Effector memory CD4-positive, alpha-beta T cell (primary cell): ENCODE measurements at regions not wholly inside any gene's neighbourhood (a gene's known extent, or its start where the extent isn't known, plus 50 kb on each side); places are given as distances from the start of the nearest gene placed in this dataset.

Experiments
- DNase-seq, 3 donors: peaks; one replicate each; pipeline ENCODE4 v3.0.0-alpha.2; 2020
- H3K27ac ChIP-seq: 2 replicates; pipeline ENCODE4 v1.7.0; 2013; ENCODE audit warnings: mild to moderate bottlenecking, low read length, moderate library complexity; ENCODE audit not compliant: insufficient read depth, poor library complexity, severe bottlenecking
- H3K27me3 ChIP-seq: replicated peaks from 2 replicates; pipeline ENCODE4 v1.7.0; 2013; ENCODE audit warnings: mild to moderate bottlenecking, low read length; ENCODE audit not compliant: insufficient read depth, control insufficient read depth, poor library complexity, severe bottlenecking
- H3K36me3 ChIP-seq: 2 replicates; pipeline ENCODE4 v1.7.0; 2013; ENCODE audit warnings: mild to moderate bottlenecking, low read length, moderate library complexity; ENCODE audit not compliant: control insufficient read depth, insufficient read depth
- H3K4me1 ChIP-seq: 2 replicates; pipeline ENCODE4 v1.7.0; 2013; ENCODE audit warnings: low read length, mild to moderate bottlenecking; ENCODE audit not compliant: control insufficient read depth, insufficient read depth, poor library complexity, severe bottlenecking
- H3K4me3 ChIP-seq: 2 replicates; pipeline ENCODE4 v1.7.0; 2013; ENCODE audit warnings: low read length, low read depth, mild to moderate bottlenecking; ENCODE audit not compliant: insufficient read depth, poor library complexity, severe bottlenecking
- H3K9me3 ChIP-seq: 2 replicates; pipeline ENCODE4 v1.7.0; 2013; ENCODE audit warnings: mild to moderate bottlenecking, low read length, moderate library complexity; ENCODE audit not compliant: control insufficient read depth

DNA sequence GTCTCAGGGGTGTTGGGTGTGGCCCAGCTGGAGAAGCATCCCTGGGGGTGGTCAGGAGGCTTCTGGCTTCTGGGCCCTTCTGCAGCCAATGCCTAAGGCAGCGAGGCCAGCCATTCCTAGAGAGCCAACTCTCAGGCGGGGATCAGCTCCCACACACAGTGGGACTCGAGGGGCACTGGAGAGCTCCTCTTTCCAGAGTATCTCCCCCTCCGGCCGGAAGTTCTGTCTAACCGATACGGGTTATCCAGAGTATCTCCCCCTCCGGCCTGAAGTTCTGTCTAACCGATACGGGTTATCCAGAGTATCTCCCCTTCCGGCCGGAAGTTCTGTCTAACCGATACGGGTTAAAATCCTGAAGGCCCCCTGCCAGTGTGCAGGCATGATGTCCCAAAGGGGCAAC, 71.2 kb upstream of the B3GAT1 start:
- H3K27me3 ChIP-seq, result no peaks in the 10 kb centered on the region

GRCh38 chr11:134482865-134483264, 70.8 kb upstream of the B3GAT1 start:
- H3K4me1 ChIP-seq, result no peaks in the 10 kb centered on the region
- H3K9me3 ChIP-seq, result no peaks in the 10 kb centered on the region
- H3K36me3 ChIP-seq, result no peaks in the 10 kb centered on the region
- H3K27me3 ChIP-seq, result no peaks in the 10 kb centered on the region
- no peak overlapping the region for H3K4me3 ChIP-seq
- H3K27ac ChIP-seq, result no peak overlapping the region
- DNase-seq, result no peak

More for the DNA sequence above, 71.2 kb upstream of the B3GAT1 start:
- H3K27ac ChIP-seq, result no peak overlapping the region
- no peaks in the 10 kb centered on the region for H3K9me3 ChIP-seq
- no peaks in the 10 kb centered on the region for H3K4me1 ChIP-seq
- H3K4me3 ChIP-seq, result no peak overlapping the region
- no peak for DNase-seq
- H3K36me3 ChIP-seq, result no peaks in the 10 kb centered on the region

GRCh38 chr11:134481933-134482527, 70.0 kb upstream of the B3GAT1 start:
- DNase-seq, result no peak
- Histone ChIP-seq H3K4me3 (no peak overlapping the region), H3K4me1 (no peaks in the 10 kb centered on the region), H3K36me3 (no peaks in the 10 kb centered on the region), H3K27me3 (no peaks in the 10 kb centered on the region), H3K27ac (no peak overlapping the region), H3K9me3 (no peaks in the 10 kb centered on the region)

DNA sequence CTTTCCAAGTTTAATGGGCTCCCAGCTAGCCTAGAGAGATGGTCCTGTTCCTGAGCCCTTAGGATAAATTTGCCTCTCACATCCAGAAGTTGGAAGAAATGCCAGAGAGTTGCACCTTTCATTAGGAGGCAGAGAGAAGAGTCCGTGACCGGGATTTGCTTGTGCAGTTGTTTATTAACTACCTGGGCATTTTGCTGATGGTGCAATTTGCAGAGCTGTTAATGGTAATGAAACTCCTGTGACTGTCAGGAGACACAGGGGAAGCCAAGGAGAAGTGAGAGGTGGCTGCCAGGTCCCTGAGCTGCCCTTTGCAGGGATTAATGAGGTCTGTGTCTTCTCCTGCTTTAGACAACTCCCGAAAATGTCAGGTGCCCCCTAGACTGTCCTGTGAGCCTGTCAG, 69.1 kb upstream of the B3GAT1 start:
- no peaks in the 10 kb centered on the region for H3K9me3 ChIP-seq

DNA sequence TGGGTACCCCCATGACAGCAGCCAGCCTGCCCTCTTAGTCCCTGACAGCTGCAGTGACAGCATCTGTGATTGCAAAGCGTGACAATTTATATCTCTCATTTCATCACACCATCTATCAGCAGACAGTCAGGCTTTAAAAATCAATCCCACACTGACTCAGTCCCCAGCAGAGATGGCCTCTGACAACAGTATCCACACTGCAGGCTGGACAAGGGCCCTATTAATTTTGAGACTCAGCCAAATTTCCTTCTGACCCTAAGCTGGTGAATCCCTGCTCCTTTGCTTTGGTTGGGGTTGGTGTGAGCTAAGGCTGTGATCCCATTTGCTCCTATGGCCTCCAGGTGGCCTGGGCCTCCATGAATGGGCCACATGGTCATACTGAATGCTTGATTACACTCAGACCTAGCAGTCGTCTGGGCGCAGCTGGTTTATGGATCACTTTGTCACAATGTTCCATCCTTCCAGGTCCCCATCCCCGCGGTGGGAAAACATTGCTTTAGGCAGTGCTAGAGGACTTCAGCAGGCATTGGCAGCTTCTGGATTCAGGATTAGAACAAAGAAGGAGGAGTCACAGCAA, 68.2 kb upstream of the B3GAT1 start:
- no peaks in the 10 kb centered on the region for H3K4me1 ChIP-seq
- no peak overlapping the region for H3K4me3 ChIP-seq
- peaks cover 4% of the 10 kb centered on the region for H3K27me3 ChIP-seq
- no peaks in the 10 kb centered on the region for H3K9me3 ChIP-seq
- no peaks in the 10 kb centered on the region for H3K36me3 ChIP-seq
- no peak overlapping the region for H3K27ac ChIP-seq
- DNase-seq, result no peak

More for the DNA sequence above, 69.1 kb upstream of the B3GAT1 start:
- H3K4me3 ChIP-seq, result no peak overlapping the region
- DNase-seq, result no peak
- peaks cover 4% of the 10 kb centered on the region for H3K27me3 ChIP-seq
- H3K4me1 ChIP-seq, result no peaks in the 10 kb centered on the region
- H3K36me3 ChIP-seq, result no peaks in the 10 kb centered on the region
- no peak overlapping the region for H3K27ac ChIP-seq

GRCh38 chr11:134479206-134480135, 67.4 kb upstream of the B3GAT1 start:
- Histone ChIP-seq H3K27me3 (peaks cover 4% of the 10 kb centered on the region), H3K9me3 (no peaks in the 10 kb centered on the region), H3K36me3 (no peaks in the 10 kb centered on the region), H3K27ac (no peak overlapping the region), H3K4me1 (no peaks in the 10 kb centered on the region), H3K4me3 (no peak overlapping the region)
- DNase-seq, result no peak

- Histone ChIP-seq H3K27me3 (peaks cover 4% of the 10 kb centered on the region), H3K4me1 (no peaks in the 10 kb centered on the region), H3K27ac (no peak overlapping the region), H3K36me3 (no peaks in the 10 kb centered on the region), H3K9me3 (no peaks in the 10 kb centered on the region), H3K4me3 (no peak overlapping the region)
- DNase-seq, result no peak
Observed at GRCh38 chr11:134478611-134479010, 66.6 kb upstream of the B3GAT1 start.

GRCh38 chr11:134478176-134478575, 66.1 kb upstream of the B3GAT1 start:
- no peaks in the 10 kb centered on the region for H3K36me3 ChIP-seq
- H3K4me3 ChIP-seq, result no peak overlapping the region
- no peaks in the 10 kb centered on the region for H3K9me3 ChIP-seq
- peaks cover 4% of the 10 kb centered on the region for H3K27me3 ChIP-seq
- H3K4me1 ChIP-seq, result no peaks in the 10 kb centered on the region
- no peak overlapping the region for H3K27ac ChIP-seq
- DNase-seq, result no peak

DNA sequence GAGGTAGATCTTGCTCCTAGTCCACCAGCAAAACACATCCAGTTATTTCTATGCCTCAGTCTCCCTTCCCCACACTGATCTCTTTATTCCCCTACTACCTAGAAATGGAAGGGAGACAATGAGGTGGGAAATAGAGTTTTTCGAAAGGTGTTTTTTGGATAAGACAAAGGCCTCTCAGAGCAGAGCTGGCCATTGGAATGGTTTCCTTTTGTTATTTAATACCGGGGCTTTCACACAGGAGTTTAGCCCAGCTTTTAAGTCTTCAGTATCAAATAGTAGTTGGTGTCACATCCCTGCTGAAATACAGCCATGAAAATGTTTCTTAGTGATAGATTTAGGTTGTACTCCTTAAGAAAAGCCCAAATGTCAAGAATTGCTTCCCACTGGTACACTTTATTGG, 65.4 kb upstream of the B3GAT1 start:
- Histone ChIP-seq H3K36me3 (no peaks in the 10 kb centered on the region), H3K27ac (no peak overlapping the region), H3K9me3 (no peaks in the 10 kb centered on the region), H3K27me3 (peaks cover 4% of the 10 kb centered on the region), H3K4me3 (no peak overlapping the region), H3K4me1 (no peaks in the 10 kb centered on the region)
- DNase-seq, result no peak

- Histone ChIP-seq H3K4me3 (no peak overlapping the region), H3K9me3 (no peaks in the 10 kb centered on the region), H3K27ac (no peak overlapping the region), H3K36me3 (no peaks in the 10 kb centered on the region), H3K27me3 (peaks cover 4% of the 10 kb centered on the region), H3K4me1 (no peaks in the 10 kb centered on the region)
- DNase-seq, result no peak
Observed at GRCh38 chr11:134476435-134477021, 64.5 kb upstream of the B3GAT1 start.
